Hippocampal formation (tissue), 2 donors: ENCODE measurements at regions not wholly inside any gene's neighbourhood (a gene's known extent, or its start where the extent isn't known, plus 50 kb on each side); places are given as distances from the start of the nearest gene placed in this dataset.
"Not testable (repeated sequence)": the region's sequence is repeated elsewhere in the genome, so short reads cannot be mapped to it uniquely, and the experiment has no call there.

Experiments used
- DNase-seq, 2 donors: peaks; one replicate each; lab custom pipeline; 2025; lab: John Stamatoyannopoulos, UW

GRCh38 chr6:15088904-15089568 lies 156.8 kb upstream of the JARID2 start:
- no peak for DNase-seq

- DNase-seq: no peak
These were observed 156.2 kb upstream of the JARID2 start for GRCh38 chr6:15089569-15090144.

- DNase-seq: no peak
These were observed 155.7 kb upstream of the JARID2 start for GRCh38 chr6:15090145-15090579.

- DNase-seq: no peak
These were observed 155.0 kb upstream of the JARID2 start for GRCh38 chr6:15090745-15091384.

GRCh38 chr6:15096894-15097837 lies 148.7 kb upstream of the JARID2 start:
- no peak for DNase-seq

- DNase-seq: no peak
These were observed 144.7 kb upstream of the JARID2 start for GRCh38 chr6:15101130-15101529.

- DNase-seq: no peak
These were observed 143.6 kb upstream of the JARID2 start for GRCh38 chr6:15102241-15102640.

- DNase-seq: no peak
These were observed 138.8 kb upstream of the JARID2 start for GRCh38 chr6:15106958-15107643.

GRCh38 chr6:15107644-15108382 lies 138.1 kb upstream of the JARID2 start:
- DNase-seq: no peak

- DNase-seq: no peak
These were observed 137.5 kb upstream of the JARID2 start for GRCh38 chr6:15108383-15108715.

GRCh38 chr6:15109338-15110090 lies 136.4 kb upstream of the JARID2 start:
- no peak for DNase-seq

GRCh38 chr6:15110726-15111354 lies 135.0 kb upstream of the JARID2 start:
- DNase-seq: no peak

- DNase-seq: not testable (repeated sequence)
These were observed 134.3 kb upstream of the JARID2 start for GRCh38 chr6:15111576-15111975.

GRCh38 chr6:15113587-15113986 lies 132.3 kb upstream of the JARID2 start:
- no peak for DNase-seq

- DNase-seq: no peak
These were observed 131.8 kb upstream of the JARID2 start for GRCh38 chr6:15114061-15114460.

- no peak for DNase-seq
These were observed 129.0 kb upstream of the JARID2 start for GRCh38 chr6:15116889-15117288.

GRCh38 chr6:15121443-15121842 lies 124.4 kb upstream of the JARID2 start:
- no peak for DNase-seq

- no peak for DNase-seq
These were observed 123.8 kb upstream of the JARID2 start for GRCh38 chr6:15121977-15122550.

GRCh38 chr6:15129887-15130286 lies 116.0 kb upstream of the JARID2 start:
- DNase-seq: no peak
